Body of pancreas (tissue), 4 donors: ENCODE measurements at regions not wholly inside any gene's neighbourhood (a gene's known extent, or its start where the extent isn't known, plus 50 kb on each side); places are given as distances from the start of the nearest gene placed in this dataset.

ENCODE experiments used
- CTCF ChIP-seq, 7 experiments: fragments of 450-650 bp in 4 of 7; fragments of 200-600 bp in 3 of 7; sonication (generic) in 3 of 7; IDR thresholded peaks; one replicate each; pipeline ENCODE4 v1.5.1; 2016 to 2019; ENCODE audit warnings: antibody characterized with exemption in 7 of 7
- POLR2A ChIP-seq, 3 donors: fragments of 450-650 bp; IDR thresholded peaks; one replicate each; pipeline ENCODE4 v1.6.1; 2016; ENCODE audit warnings: antibody characterized with exemption in 3 of 3, mild to moderate bottlenecking in 2 of 3

GRCh38 chr18:75895135-75895534 is 467.6 kb upstream of the SMIM21 start:
- TF ChIP-seq CTCF (IDR thresholded peaks at IDR 0.05), result no peak
- no peak for TF ChIP-seq POLR2A (IDR thresholded peaks at IDR 0.05)
